SK-N-SH (cell line): ENCODE measurements at regions not wholly inside any gene's neighbourhood (a gene's known extent, or its start where the extent isn't known, plus 50 kb on each side); places are given as distances from the start of the nearest gene placed in this dataset.

Experiments used
- CHD2 ChIP-seq: fragments of 150-350 bp; IDR thresholded peaks from 2 replicates; pipeline ENCODE4 v1.6.1; 2018; ENCODE audit warnings: low read length; ENCODE audit not compliant: partially characterized antibody
- EP300 ChIP-seq, 2 experiments: IDR thresholded peaks; 2 replicates each; pipeline versions ENCODE4 v1.4.0 to v1.6.1; 2012; ENCODE audit warnings: borderline replicate concordance in 1 of 2, low read depth in 1 of 2, low read length in 1 of 2
- RFX5 ChIP-seq: IDR thresholded peaks from 2 replicates; pipeline ENCODE4 v1.6.1; 2012; ENCODE audit warnings: mild to moderate bottlenecking, improper control_type of control experiment, low read length
- SMC3 ChIP-seq: IDR thresholded peaks from 2 replicates; pipeline ENCODE4 v1.6.1; 2012; ENCODE audit warnings: low read depth, low read length, improper control_type of control experiment
- TAF1 ChIP-seq: IDR thresholded peaks from 2 replicates; pipeline ENCODE4 v1.6.1; 2012; ENCODE audit warnings: low read depth, mild to moderate bottlenecking, low read length, moderate library complexity, borderline replicate concordance
- TF ChIP-seq, protein P1 (sequence below): fragments of 200-600 bp; sonication (generic); IDR thresholded peaks from 2 replicates; pipeline ENCODE4 v1.6.1; 2017; ENCODE audit warnings: antibody characterized with exemption, mild to moderate bottlenecking, moderate library complexity
- TF ChIP-seq, protein P2 (sequence below): fragments of 150-350 bp; IDR thresholded peaks from 2 replicates; pipeline ENCODE4 v1.6.1; 2017; ENCODE audit warnings: antibody characterized with exemption, low read length, low read depth, borderline replicate concordance

DNA sequence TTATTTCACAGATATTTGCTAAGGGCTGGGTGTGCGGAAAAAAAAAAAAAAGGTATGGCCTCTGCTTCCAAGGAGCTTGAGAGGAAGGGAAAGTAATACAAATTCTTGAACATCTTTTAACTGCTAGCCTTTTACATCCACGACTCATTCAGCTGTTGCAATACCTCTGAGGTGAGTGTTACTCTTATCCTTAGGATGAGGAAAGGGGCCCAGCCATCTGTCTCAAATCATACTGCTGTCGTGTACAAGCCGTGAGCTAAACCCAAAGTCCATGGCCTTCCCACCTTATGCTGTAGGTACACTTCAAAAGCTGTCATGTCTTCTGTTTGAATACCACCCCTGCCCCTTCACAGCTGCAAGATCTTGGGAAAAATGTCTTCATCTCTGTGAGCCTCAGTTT is 146.8 kb downstream of the KCNRG start:
- TF ChIP-seq RFX5 (no peak), SMC3 (no peak), TAF1 (no peak), CHD2 (no peak), EP300 (IDR thresholded peaks at IDR 0.05; ENCODE audit: borderline replicate concordance in 1 of 2, low read depth in 1 of 2, low read length in 1 of 2) (no peak)
- TF ChIP-seq, protein P1, sequence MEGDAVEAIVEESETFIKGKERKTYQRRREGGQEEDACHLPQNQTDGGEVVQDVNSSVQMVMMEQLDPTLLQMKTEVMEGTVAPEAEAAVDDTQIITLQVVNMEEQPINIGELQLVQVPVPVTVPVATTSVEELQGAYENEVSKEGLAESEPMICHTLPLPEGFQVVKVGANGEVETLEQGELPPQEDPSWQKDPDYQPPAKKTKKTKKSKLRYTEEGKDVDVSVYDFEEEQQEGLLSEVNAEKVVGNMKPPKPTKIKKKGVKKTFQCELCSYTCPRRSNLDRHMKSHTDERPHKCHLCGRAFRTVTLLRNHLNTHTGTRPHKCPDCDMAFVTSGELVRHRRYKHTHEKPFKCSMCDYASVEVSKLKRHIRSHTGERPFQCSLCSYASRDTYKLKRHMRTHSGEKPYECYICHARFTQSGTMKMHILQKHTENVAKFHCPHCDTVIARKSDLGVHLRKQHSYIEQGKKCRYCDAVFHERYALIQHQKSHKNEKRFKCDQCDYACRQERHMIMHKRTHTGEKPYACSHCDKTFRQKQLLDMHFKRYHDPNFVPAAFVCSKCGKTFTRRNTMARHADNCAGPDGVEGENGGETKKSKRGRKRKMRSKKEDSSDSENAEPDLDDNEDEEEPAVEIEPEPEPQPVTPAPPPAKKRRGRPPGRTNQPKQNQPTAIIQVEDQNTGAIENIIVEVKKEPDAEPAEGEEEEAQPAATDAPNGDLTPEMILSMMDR, result no peak
- TF ChIP-seq, protein P2, sequence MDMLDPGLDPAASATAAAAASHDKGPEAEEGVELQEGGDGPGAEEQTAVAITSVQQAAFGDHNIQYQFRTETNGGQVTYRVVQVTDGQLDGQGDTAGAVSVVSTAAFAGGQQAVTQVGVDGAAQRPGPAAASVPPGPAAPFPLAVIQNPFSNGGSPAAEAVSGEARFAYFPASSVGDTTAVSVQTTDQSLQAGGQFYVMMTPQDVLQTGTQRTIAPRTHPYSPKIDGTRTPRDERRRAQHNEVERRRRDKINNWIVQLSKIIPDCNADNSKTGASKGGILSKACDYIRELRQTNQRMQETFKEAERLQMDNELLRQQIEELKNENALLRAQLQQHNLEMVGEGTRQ, result no peak
